ENCODE measurements at regions not wholly inside any gene's neighbourhood (a gene's known extent, or its start where the extent isn't known, plus 50 kb on each side); places are given as distances from the start of the nearest gene placed in this dataset.

DNA sequence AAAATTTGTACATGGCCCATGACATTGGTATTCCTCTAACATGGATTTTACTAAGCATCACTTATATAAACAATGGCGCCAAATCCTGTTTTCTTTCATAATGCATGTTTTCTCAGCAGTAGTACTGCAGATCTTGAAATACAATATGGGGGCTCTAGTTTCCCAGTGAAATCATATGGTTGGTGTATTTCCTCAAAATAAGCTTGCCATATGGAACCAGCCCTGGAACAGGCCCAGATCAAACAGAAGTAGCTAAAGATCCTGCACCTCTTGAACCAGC, 163.9 kb downstream of the ZNF608 start:
- TF ChIP-seq, protein P1, sequence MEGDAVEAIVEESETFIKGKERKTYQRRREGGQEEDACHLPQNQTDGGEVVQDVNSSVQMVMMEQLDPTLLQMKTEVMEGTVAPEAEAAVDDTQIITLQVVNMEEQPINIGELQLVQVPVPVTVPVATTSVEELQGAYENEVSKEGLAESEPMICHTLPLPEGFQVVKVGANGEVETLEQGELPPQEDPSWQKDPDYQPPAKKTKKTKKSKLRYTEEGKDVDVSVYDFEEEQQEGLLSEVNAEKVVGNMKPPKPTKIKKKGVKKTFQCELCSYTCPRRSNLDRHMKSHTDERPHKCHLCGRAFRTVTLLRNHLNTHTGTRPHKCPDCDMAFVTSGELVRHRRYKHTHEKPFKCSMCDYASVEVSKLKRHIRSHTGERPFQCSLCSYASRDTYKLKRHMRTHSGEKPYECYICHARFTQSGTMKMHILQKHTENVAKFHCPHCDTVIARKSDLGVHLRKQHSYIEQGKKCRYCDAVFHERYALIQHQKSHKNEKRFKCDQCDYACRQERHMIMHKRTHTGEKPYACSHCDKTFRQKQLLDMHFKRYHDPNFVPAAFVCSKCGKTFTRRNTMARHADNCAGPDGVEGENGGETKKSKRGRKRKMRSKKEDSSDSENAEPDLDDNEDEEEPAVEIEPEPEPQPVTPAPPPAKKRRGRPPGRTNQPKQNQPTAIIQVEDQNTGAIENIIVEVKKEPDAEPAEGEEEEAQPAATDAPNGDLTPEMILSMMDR (IDR thresholded peaks at IDR 0.05) = no peak
- Histone ChIP-seq H3K4me3 (no peak overlapping the region), H3K36me3 (no peaks in the 10 kb centered on the region), H3K9me3 (peaks cover 0 to 13% of the 10 kb centered on the region in 2 donors), H3K27ac (no peak overlapping the region), H3K27me3 (no peaks in the 10 kb centered on the region), H3K4me1 (no peaks in the 10 kb centered on the region)
- no peak for DNase-seq (ENCODE audit: low spot score)

DNA sequence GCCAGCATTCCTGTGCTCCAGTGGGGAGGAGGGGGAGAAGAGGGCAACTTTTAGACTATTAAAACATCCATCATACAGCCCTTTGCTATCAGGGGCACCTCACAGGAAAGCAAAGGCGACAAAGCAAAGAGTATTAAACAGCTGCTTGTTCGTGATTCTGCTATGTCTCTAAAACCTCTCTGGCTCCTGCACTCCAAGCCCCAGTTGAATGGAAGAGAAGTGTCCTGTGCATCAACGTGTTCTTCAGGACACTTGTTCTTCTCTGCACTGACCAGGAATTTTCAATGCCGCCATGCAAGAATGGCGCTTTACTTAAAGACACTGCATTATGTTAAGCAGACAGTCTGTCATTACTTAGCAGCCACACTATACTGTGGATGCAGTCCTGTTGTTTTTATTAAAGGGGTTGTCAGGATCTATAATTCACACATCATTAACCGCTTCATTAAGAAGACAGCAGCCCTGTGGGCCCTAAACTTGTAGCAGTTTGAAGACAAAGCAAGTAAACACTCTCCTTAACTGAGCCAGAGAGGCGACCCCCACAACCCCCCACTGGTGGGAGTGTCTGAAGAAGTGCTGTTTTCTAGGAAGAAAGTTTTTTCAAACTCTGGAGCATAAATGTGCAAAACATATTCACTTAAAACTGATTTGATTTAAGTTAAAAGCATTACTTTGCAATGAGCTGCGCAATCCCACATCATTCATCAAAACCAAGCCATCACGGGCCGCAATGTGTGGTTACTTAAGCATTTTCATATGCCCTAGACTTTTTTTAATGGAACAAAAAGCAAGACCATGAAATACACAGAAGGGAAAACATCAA, 164.5 kb downstream of the ZNF608 start:
- Histone ChIP-seq H3K4me1 (no peaks in the 10 kb centered on the region), H3K4me3 (no peak overlapping the region), H3K27me3 (no peaks in the 10 kb centered on the region), H3K36me3 (no peaks in the 10 kb centered on the region), H3K27ac (no peak overlapping the region), H3K9me3 (peaks cover 0 to 13% of the 10 kb centered on the region in 2 donors)
- no peak for DNase-seq (ENCODE audit: low spot score)
- TF ChIP-seq, protein P1 (IDR thresholded peaks at IDR 0.05) = no peak

DNA sequence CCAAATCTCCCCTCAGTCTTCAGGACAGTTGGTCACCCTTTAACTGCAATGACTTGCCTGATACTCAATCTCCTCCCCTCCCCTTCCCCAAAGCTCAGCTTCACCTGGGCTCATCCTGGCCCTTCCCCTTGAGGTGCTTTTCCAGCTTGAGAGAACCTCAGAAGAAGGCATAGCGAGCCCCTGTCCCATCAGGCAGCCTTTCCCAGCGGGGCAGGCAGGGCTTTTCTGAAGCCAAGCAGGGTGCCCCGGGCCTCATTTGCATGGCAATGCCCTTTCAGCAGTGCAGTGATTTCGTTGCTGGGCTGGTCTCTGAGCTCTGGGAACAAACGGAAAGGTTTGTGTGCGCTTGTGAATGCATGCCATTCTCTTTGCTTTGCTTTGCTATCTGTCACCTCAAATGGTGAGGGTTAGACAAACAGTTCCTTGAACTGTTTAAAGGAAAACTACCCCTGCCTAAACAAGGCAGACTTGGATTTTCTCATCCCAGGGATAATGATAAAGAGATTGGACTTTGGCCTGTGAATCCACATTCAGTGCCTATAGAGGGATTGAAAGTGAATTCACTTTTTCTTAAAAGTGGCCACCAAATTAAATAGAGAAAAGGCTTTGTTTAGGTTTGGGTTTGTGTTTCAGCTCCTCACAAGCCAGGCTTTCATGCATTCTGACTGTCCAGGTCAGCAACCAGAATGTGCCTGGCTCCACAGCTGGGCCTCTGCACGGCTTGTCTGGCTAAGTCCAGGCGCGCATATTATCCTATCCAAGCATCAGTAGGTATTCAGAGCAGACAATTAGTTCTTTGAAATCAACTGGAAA, 165.3 kb downstream of the ZNF608 start:
- Histone ChIP-seq H3K9me3 (peaks cover 0 to 13% of the 10 kb centered on the region in 2 donors), H3K36me3 (no peaks in the 10 kb centered on the region), H3K27ac (no peak overlapping the region), H3K27me3 (no peaks in the 10 kb centered on the region), H3K4me3 (no peak overlapping the region), H3K4me1 (no peaks in the 10 kb centered on the region)
- no peak for DNase-seq (ENCODE audit: low spot score)
- TF ChIP-seq, protein P1 (IDR thresholded peaks at IDR 0.05) = no peak

DNA sequence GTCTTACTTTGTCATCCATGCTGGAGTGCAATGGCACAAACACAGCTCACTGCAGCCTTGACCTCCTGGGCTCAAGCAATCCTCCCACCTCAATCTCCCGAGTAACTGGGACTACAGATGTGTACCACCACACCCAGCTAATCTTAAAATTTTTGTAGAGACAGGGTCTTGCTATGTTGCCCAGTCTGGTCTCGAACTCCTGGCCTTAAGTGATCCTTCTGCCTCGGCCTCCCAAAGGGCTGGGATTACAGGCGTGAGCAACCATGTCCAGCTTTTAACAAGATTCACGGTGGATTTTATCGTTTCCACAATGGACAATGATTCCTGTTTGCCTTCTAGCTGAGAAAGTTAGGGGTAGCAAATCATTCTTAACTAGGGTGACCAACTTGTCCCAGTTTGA, 165.9 kb downstream of the ZNF608 start:
- no peak overlapping the region for H3K27ac ChIP-seq
- H3K36me3 ChIP-seq = no peaks in the 10 kb centered on the region
- no peaks in the 10 kb centered on the region for H3K27me3 ChIP-seq
- H3K9me3 ChIP-seq = peaks cover 0 to 9% of the 10 kb centered on the region in 2 donors
- H3K4me3 ChIP-seq = no peak overlapping the region
- TF ChIP-seq, protein P1 (IDR thresholded peaks at IDR 0.05) = no peak
- no peak for DNase-seq (ENCODE audit: low spot score)
- H3K4me1 ChIP-seq = no peaks in the 10 kb centered on the region

DNA sequence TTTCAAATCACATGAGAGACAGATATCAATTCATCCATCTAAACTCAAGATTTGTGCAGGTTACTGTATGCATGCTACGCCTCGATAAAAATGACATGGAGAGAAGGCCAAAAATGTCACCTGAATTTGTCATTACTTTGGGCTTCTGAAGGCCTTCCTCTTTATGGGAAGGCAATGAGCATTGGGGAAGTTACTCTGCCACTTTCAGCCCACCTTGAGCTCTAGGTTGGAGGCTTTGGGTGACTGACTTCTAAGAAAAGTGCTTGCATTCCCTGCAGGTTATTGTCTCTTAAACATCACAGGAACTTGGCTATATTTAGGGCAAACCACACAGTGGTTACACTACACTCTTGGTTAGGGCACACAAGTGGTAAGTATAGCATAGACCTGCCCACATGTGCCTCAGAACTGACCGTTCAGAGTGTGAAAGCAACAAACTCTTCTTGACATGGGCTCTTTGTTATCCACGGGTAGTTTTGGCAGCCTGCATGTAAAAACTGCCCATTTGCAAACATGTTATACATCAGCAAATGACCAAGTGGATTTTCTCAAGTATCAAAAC, 169.5 kb downstream of the ZNF608 start:
- no peak for DNase-seq (ENCODE audit: low spot score)
- TF ChIP-seq, protein P1 (IDR thresholded peaks at IDR 0.05) = no peak
- H3K27me3 ChIP-seq = no peaks in the 10 kb centered on the region
- H3K36me3 ChIP-seq = no peaks in the 10 kb centered on the region
- H3K27ac ChIP-seq = no peak overlapping the region
- H3K4me3 ChIP-seq = no peak overlapping the region
- H3K9me3 ChIP-seq = no peaks in the 10 kb centered on the region
- H3K4me1 ChIP-seq = peaks cover 0 to 10% of the 10 kb centered on the region in 2 donors
